AG09319 (cell line): ENCODE measurements at regions not wholly inside any gene's neighbourhood (a gene's known extent, or its start where the extent isn't known, plus 50 kb on each side); places are given as distances from the start of the nearest gene placed in this dataset.

Experiments
- DNase-seq: peaks from one replicate; pipeline ENCODE4 v3.0.0-alpha.2; 2010; ENCODE audit warnings: low read depth; ENCODE audit errors: extremely low read depth
- TF ChIP-seq, protein P1 (sequence below): IDR thresholded peaks from 2 replicates; pipeline ENCODE4 v1.5.1; 2011; ENCODE audit warnings: low read depth, mild to moderate bottlenecking, inconsistent platforms, low read length, moderate library complexity

DNA sequence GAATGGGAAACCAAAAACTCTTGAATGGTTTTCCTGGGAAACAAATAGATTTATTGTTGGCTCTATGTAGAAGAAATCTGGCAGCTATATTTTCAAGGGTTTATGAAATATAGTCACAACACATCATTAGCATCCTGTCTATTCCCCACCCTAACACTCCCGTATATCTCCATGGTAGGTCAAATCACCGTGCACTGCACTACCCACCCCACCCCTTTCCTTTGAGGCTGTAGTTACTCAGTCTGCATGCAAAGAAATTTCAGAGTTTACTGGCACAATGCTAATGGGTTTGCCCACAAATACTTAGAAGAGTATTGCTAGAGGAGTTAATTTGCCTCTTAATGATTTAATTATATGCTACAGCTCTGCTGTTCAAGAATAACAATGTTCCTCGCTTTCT lies 329.1 kb upstream of the TSHZ2 start:
- TF ChIP-seq, protein P1, sequence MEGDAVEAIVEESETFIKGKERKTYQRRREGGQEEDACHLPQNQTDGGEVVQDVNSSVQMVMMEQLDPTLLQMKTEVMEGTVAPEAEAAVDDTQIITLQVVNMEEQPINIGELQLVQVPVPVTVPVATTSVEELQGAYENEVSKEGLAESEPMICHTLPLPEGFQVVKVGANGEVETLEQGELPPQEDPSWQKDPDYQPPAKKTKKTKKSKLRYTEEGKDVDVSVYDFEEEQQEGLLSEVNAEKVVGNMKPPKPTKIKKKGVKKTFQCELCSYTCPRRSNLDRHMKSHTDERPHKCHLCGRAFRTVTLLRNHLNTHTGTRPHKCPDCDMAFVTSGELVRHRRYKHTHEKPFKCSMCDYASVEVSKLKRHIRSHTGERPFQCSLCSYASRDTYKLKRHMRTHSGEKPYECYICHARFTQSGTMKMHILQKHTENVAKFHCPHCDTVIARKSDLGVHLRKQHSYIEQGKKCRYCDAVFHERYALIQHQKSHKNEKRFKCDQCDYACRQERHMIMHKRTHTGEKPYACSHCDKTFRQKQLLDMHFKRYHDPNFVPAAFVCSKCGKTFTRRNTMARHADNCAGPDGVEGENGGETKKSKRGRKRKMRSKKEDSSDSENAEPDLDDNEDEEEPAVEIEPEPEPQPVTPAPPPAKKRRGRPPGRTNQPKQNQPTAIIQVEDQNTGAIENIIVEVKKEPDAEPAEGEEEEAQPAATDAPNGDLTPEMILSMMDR, result no peak
- no peak for DNase-seq

DNA sequence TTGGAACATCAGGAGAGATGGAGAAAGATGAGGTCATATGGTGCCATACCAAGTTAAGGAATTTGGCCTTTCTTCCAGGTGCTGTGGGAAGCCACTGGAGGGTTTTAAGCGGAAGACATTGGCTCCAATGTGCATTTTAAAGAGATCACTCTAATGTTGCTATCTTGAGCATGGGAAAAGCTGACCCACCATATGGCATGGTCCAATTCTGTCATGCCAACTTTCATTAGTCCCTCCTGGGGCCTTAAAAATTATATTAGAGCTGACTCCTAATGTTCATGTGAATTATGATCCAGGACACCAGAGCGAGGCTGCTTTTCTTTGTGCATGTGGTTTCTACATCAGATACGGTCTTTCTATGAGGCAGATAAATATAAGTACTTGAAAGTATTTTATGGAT lies 335.0 kb upstream of the TSHZ2 start:
- no peak for DNase-seq
- TF ChIP-seq, protein P1, result no peak

DNA sequence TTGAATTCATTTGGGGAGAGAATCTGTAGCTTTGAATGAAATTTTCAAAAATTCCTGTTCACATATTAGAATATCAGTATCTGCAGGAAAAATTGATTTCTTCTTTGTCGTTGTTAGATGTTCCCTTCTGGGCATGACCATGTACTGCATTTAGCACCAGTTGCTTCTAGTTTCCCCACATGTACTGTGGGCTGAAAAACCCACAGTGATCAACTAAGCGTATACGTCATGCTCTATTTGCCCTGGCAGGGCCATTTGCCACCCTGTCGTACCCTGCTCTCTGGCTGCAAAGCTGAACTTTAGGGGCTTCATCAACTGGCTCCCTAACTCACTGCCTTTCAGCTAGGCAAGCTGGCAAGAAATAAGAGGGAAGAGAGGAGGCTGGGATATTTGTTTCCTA lies 340.7 kb upstream of the TSHZ2 start:
- TF ChIP-seq, protein P1, result no peak
- no peak for DNase-seq

DNA sequence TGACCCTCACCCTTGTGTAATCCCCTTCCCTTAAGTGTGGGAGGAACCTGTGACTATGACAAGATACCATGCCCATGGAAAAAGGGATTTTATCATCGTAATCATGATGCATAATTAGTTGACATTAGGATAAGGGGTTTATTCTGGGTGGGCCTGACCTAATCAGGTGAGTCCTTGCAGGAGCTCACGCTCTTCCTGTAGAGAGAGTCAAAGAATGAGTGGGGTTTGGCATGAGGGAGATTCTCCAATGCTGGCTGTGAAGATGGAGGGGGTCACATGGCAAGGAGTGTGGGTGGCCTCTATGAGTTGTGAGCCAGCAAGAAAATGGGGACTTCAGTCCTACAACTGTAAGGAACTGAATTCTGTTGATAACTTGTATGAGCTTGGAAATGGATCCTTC lies 342.0 kb upstream of the TSHZ2 start:
- no peak for DNase-seq
- TF ChIP-seq, protein P1, result no peak

DNA sequence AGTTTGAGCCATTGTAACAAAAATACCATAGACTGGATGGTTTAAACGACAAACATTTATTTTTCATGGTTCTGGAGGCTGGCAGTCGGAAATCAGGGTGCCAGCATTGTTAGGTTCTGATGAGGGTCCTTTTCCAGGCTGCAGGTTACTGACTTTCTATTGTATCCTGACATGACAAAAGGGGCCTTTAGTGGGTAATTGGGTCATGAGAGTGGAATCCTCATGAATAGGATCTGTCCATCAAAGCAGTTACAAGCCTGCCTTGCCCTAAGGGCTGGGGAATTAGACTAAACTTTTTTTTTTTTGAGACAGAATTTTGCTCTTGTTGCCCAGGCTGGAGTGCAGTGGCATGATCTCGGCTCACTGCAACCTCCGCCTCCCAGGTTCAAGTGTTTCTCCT lies 347.9 kb upstream of the TSHZ2 start:
- DNase-seq, result no peak
- TF ChIP-seq, protein P1, result no peak

DNA sequence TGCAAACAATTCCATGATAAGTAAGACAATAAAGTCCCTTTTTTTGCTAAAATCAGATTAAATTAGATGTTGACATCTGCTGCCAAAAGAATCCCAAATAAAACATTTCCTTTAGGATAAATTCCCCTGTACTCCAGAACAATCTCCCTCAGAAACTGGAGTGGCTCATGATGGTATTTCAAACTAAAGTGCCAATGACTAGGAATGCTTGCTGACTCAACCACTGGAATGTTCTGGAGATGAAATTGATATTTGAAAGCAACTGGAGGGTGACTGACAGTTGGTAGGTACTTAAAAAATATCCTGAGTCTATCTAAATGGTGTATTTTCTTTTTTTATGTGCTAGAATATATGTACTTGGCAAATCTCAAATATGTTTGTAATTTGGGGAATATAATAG lies 350.1 kb upstream of the TSHZ2 start:
- no peak for DNase-seq
- TF ChIP-seq, protein P1, result no peak

DNA sequence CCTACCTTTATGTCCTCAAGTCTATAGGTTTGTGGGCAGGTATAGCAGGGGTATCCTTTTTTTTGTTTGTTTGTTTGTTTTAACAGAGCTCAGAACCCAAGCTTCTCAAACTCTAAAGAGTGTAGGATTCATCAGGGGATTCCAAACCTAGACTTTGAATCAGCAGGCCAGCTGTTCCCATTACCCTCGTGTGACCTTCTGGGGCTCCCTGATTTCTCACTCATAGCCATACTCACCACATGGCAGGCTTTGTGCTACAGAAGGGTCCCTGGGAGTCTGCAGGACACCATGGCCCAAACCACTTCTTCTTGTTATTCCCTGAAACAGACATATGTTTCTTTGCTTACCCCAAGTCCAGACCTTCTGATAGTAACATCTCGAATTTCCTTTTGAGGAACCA lies 350.8 kb upstream of the TSHZ2 start:
- DNase-seq, result no peak
- TF ChIP-seq, protein P1, result no peak
